ENCODE measurements at regions not wholly inside any gene's neighbourhood (a gene's known extent, or its start where the extent isn't known, plus 50 kb on each side); places are given as distances from the start of the nearest gene placed in this dataset.

- no peak for TF ChIP-seq FOXM1 (IDR thresholded peaks at IDR 0.05; ENCODE audit: borderline replicate concordance, low read depth)
- TF ChIP-seq CREB1 (IDR thresholded peaks at IDR 0.05; ENCODE audit: low read depth) = no peak
- TF ChIP-seq CEBPB (IDR thresholded peaks at IDR 0.05) = no peak
These were observed 975.1 kb downstream of the AACS start for GRCh38 chr12:126040307-126040706.

- TF ChIP-seq CREB1 (IDR thresholded peaks at IDR 0.05; ENCODE audit: low read depth) (no peak), ZBTB7A (IDR thresholded peaks at IDR 0.05; ENCODE audit: low read depth) (no peak), USF1 (IDR thresholded peaks at IDR 0.05) (no peak), NFIC (IDR thresholded peaks at IDR 0.05) (no peak), YY1 (IDR thresholded peaks at IDR 0.05; ENCODE audit: low read depth) (no peak), REST (IDR thresholded peaks at IDR 0.05; ENCODE audit: low read depth) (no peak), EP300 (IDR thresholded peaks at IDR 0.05; ENCODE audit: borderline replicate concordance) (no peak), RAD21 (IDR thresholded peaks at IDR 0.05; ENCODE audit: low read depth) (no peak), EGR1 (IDR thresholded peaks at IDR 0.05) (no peak), CEBPB (IDR thresholded peaks at IDR 0.05) (no peak), TAF1 (IDR thresholded peaks at IDR 0.05; ENCODE audit: low read depth) (no peak), MAX (IDR thresholded peaks at IDR 0.05) (no peak), FOXM1 (IDR thresholded peaks at IDR 0.05; ENCODE audit: borderline replicate concordance, low read depth) (no peak), TEAD4 (IDR thresholded peaks at IDR 0.05) (no peak), TCF12 (IDR thresholded peaks at IDR 0.05; ENCODE audit: low read depth) (no peak)
These were observed 977.1 kb downstream of the AACS start for GRCh38 chr12:126042286-126042685.

GRCh38 chr12:126051611-126052107 lies 986.4 kb downstream of the AACS start:
- TF ChIP-seq TEAD4 (IDR thresholded peaks at IDR 0.05) (no peak), MAX (IDR thresholded peaks at IDR 0.05) (no peak), YY1 (IDR thresholded peaks at IDR 0.05; ENCODE audit: low read depth) (no peak), CREB1 (IDR thresholded peaks at IDR 0.05; ENCODE audit: low read depth) (no peak), TAF1 (IDR thresholded peaks at IDR 0.05; ENCODE audit: low read depth) (no peak), CEBPB (IDR thresholded peaks at IDR 0.05) (no peak), EP300 (IDR thresholded peaks at IDR 0.05; ENCODE audit: borderline replicate concordance) (no peak), TCF12 (IDR thresholded peaks at IDR 0.05; ENCODE audit: low read depth) (no peak), EGR1 (IDR thresholded peaks at IDR 0.05) (no peak), REST (IDR thresholded peaks at IDR 0.05; ENCODE audit: low read depth) (no peak), ZBTB7A (IDR thresholded peaks at IDR 0.05; ENCODE audit: low read depth) (no peak)

- TF ChIP-seq YY1 (IDR thresholded peaks at IDR 0.05; ENCODE audit: low read depth) (no peak), TEAD4 (IDR thresholded peaks at IDR 0.05) (no peak), EGR1 (IDR thresholded peaks at IDR 0.05) (no peak), MAX (IDR thresholded peaks at IDR 0.05) (no peak), EP300 (IDR thresholded peaks at IDR 0.05; ENCODE audit: borderline replicate concordance) (no peak), ZBTB7A (IDR thresholded peaks at IDR 0.05; ENCODE audit: low read depth) (no peak), TAF1 (IDR thresholded peaks at IDR 0.05; ENCODE audit: low read depth) (no peak), REST (IDR thresholded peaks at IDR 0.05; ENCODE audit: low read depth) (no peak)
These were observed 990.3 kb downstream of the AACS start for GRCh38 chr12:126055521-126055920.

GRCh38 chr12:126061777-126062176 lies 996.5 kb downstream of the AACS start:
- TF ChIP-seq NFIC (IDR thresholded peaks at IDR 0.05) = no peak
- no peak for TF ChIP-seq YY1 (IDR thresholded peaks at IDR 0.05; ENCODE audit: low read depth)
- no peak for TF ChIP-seq RAD21 (IDR thresholded peaks at IDR 0.05; ENCODE audit: low read depth)
- no peak for TF ChIP-seq REST (IDR thresholded peaks at IDR 0.05; ENCODE audit: low read depth)
- no peak for TF ChIP-seq TEAD4 (IDR thresholded peaks at IDR 0.05)
- no peak for TF ChIP-seq TAF1 (IDR thresholded peaks at IDR 0.05; ENCODE audit: low read depth)
- TF ChIP-seq CEBPB (IDR thresholded peaks at IDR 0.05) = no peak
- TF ChIP-seq TCF12 (IDR thresholded peaks at IDR 0.05; ENCODE audit: low read depth) = no peak
- TF ChIP-seq MAX (IDR thresholded peaks at IDR 0.05) = no peak
- no peak for TF ChIP-seq ZBTB7A (IDR thresholded peaks at IDR 0.05; ENCODE audit: low read depth)
- no peak for TF ChIP-seq EGR1 (IDR thresholded peaks at IDR 0.05)
- TF ChIP-seq USF1 (IDR thresholded peaks at IDR 0.05) = no peak
- no peak for TF ChIP-seq CREB1 (IDR thresholded peaks at IDR 0.05; ENCODE audit: low read depth)
